IPS-NIHi7 (cell line): ENCODE measurements at regions not wholly inside any gene's neighbourhood (a gene's known extent, or its start where the extent isn't known, plus 50 kb on each side); places are given as distances from the start of the nearest gene placed in this dataset.
"Not testable (repeated sequence)": the region's sequence is repeated elsewhere in the genome, so short reads cannot be mapped to it uniquely, and the experiment has no call there.

Experiments
- DNase-seq: peaks from one replicate; pipeline ENCODE4 v3.0.0; 2012; ENCODE audit warnings: mixed read lengths; ENCODE audit errors: extremely low spot score

GRCh38 chr6:74638412-74638811, 567.4 kb downstream of the COL12A1 start:
- no peak for DNase-seq

DNA sequence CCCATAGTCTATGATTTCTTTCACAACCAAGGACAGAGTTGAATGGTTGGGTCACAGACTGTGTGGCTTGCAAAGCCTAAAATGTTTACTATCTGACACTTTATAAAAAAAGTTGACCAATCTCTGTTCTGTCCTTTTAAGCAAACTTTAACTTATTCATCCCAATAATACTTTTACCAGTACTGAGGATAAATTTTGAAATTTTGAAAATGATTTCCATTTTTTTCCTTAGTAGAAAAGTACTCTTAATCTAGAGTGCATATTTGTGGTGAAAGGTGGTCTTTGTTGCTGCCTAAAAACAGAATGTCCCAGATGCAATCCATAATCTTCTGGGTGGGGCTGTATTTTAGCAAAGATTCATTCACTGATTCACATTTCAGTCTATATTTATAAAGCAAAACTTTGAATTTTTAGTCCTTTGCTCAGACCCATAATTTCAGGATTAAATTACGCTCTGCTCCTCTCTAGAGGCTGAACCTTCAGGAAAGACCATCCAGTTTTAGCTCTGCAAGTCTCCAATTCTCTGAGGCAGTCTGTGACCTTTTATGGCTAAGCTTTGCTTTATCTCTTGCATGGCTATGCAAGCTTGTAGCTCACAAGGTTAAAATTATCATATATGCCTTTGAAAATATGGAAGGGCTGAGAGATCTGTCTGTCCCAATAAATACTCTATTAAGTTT, 573.5 kb downstream of the COL12A1 start:
- DNase-seq, result no peak

GRCh38 chr6:74631564-74631963, 574.3 kb downstream of the COL12A1 start:
- no peak for DNase-seq

GRCh38 chr6:74626288-74626687, 579.6 kb downstream of the COL12A1 start:
- no peak for DNase-seq

GRCh38 chr6:74623027-74623426, 582.8 kb downstream of the COL12A1 start:
- DNase-seq, result no peak

- no peak for DNase-seq
These were observed 594.6 kb downstream of the COL12A1 start for GRCh38 chr6:74611220-74611619.

GRCh38 chr6:74610352-74610751, 595.5 kb downstream of the COL12A1 start:
- no peak for DNase-seq

DNA sequence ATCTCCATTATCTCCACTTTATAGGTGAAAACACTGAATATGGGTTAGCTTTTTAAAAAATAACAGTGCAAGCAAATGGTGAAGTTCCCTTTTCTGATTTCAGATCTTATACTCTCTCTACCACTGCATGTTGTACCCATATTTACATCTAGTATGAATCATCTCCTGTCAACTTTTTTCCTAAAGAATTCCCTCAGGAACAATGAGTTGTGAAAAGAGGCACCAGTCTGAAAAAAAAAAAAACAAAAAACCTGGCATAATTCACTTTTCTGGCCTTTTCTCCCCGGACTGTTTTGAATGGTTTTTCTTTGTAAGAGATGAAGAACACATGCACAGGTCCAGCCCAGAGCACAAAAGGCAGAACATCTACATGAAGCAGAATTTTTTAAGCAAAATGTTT, 596.0 kb downstream of the COL12A1 start:
- DNase-seq, result no peak

GRCh38 chr6:74607934-74608333, 597.9 kb downstream of the COL12A1 start:
- DNase-seq, result no peak

DNA sequence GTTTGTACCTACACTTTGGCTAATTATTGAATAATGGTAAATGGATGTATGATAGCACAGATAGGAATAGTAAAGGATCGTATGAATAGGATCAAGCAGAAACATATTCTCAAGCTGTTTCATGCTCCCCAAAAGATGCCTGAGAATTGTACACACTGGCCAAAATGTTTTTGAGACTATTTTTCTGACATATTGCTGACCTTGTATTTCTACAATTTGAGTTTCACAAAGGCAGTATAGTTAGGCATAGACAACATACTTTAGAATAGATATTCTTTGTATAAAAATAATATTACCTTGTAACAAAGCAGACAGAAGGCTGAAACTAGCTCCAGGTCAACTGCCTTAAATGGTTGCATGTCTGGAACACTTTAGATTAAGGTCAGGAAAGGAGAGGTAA, 598.4 kb downstream of the COL12A1 start:
- DNase-seq, result no peak

DNA sequence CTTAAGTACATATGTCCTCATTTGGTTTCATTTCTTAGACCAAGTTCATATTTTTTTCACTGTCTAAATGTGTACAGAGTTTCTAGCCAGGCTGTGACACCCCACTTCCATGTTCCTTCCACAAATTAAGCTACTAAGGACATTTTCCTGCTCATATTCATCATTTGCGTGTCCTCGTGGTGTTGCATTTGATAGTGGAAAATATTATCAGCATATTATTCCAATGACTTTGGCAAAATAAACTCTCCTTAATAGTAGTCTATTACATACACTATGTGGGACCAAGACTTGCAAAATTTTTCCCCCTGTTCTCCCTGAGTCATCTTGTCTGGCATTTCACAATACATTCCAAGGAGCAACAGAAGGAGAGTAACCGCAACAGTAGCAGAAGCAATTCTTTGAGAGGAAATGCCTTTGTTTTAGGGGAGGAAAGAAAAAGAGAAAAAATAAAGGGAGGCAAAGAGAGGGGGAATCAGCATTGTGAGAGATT, 599.2 kb downstream of the COL12A1 start:
- DNase-seq, result no peak

DNA sequence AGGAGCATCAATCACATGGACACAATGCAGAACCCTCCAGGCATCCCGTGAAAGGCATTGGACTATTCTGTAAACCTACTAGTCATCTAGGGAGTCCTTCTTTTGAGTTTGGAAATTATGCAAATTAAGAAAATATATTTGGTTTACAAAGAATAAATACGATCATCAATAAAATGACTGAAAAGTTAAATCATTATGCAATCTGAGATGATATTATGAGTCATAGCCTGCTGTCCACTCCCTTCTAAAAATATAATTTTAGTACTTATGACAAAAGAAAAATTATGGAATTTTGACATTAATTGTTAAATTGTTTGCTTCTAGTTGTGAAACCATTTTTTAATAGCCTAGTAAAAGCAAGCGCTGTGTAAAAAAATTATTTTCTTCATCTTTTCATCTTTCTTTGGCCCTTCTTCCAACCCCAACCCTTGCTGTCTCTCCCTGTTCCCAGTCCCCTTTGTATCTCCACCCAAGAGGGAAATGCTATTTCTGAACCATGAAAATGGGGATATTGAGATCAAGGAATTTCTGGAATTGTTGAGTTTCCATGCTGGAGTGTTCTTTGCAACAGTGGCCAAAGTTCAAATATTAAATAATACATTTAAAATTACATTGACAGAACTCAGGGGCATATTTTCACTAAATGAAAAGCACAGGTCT, 599.8 kb downstream of the COL12A1 start:
- DNase-seq, result no peak

- DNase-seq, result no peak
These were observed 601.6 kb downstream of the COL12A1 start for GRCh38 chr6:74604279-74604678.

DNA sequence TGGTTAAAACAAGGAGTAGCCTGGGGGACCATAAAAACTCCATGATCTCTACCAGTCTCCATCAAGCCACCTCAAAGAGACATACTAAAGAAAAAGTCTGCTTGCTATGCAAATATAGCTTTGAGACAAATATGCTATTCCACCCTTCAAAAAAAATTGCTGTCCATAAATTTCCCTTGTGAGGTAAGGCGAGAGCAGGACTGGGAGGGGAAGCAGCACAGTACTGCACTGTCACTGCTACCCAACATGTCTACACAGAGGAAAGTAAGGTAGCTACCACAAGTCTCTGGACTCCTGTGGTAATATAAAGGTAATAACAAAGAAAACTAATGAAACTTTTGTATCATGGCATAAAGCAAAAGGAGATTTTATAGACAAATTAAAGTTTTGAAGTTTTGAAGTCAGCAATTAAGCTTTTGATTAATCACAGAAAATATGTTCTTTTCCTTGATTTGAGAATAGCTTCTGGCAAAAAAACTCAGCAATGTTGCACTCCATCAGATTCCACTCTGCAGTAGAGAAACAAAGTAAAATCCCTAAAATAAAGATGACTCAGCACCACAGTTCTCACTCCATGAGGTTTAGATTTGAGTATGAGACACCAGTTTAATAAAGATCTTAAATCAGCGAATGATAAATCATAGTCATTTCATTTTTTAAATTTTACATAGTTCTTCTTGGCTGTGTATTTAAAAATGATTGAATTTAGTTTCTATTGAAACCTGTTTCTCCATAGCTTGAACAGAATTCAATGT, 602.4 kb downstream of the COL12A1 start:
- DNase-seq, result no peak

- DNase-seq, result no peak
These were observed 603.6 kb downstream of the COL12A1 start for GRCh38 chr6:74602206-74602605.

GRCh38 chr6:74598462-74599393, 607.1 kb downstream of the COL12A1 start:
- DNase-seq, result no peak

DNA sequence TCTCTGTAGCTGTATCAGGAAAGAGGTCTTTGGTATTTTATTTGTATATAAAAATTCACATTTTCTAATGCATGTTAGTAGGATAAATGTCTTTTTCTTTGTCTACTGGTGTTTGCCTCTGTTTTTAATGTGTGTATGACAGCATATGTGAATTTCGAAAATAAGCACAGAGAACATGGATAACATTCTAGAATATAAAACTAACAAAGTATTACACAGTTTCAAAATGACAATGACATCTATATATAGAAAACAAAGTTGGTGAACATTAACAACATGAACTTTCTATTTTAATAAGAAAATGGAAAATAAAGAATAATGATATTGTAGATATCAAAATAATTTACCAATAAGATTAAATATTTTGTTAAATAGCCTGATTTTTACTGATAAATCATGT, 608.0 kb downstream of the COL12A1 start:
- no peak for DNase-seq

DNA sequence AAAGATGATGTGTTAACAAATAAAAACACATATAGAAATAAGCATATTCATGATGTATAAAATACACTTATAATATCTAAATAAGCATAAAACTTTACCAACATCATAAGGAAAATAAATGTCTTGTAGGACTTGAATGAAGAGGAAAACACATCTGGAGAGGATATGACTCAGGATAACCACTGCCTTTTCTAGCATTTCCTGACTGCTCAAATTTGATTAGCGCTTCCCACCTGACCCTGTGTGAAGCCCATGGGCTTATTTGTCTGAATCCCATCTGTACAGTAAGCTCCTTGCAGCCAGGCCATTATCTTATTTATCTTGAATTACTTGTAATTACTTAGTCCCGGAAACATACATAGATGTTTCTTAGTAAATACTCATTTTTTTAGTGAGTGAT, 608.6 kb downstream of the COL12A1 start:
- no peak for DNase-seq

DNA sequence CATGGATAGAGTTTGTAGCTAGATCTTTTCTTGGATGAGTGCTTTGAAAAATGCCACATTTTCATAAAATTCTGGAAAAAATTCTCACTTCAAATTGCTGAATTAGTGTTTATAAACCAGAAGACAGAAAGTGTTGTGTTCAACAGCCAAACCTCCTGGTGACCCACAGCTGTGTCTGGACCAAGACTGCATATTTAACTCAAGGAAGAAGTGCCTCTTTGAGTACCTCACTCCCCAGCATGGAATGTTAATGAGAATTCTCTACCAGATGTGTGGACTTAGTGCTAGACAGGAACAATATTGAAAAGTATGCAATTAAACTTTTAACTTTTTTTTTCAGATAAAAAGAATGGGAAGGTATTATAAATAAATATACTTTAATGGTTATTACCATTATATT, 609.3 kb downstream of the COL12A1 start:
- no peak for DNase-seq

DNA sequence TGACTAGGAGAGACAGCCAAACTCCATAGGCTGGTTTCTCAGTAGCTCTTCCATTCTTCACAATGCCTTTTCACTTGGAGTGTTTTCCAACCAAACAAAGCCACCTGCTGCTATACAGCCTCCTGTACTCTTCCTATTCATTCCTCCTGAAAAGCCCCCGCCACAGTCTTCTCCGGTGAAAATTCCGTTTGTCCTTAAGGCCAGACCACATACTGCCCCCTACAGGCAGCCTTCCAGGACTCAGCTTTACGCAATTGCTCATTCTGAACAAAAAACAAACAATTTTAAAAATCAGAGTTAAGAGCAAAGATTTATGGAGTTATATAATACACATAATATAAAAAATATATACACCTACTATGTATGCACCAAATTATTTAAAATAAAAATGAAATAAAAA, 611.5 kb downstream of the COL12A1 start:
- not testable (repeated sequence) for DNase-seq

DNA sequence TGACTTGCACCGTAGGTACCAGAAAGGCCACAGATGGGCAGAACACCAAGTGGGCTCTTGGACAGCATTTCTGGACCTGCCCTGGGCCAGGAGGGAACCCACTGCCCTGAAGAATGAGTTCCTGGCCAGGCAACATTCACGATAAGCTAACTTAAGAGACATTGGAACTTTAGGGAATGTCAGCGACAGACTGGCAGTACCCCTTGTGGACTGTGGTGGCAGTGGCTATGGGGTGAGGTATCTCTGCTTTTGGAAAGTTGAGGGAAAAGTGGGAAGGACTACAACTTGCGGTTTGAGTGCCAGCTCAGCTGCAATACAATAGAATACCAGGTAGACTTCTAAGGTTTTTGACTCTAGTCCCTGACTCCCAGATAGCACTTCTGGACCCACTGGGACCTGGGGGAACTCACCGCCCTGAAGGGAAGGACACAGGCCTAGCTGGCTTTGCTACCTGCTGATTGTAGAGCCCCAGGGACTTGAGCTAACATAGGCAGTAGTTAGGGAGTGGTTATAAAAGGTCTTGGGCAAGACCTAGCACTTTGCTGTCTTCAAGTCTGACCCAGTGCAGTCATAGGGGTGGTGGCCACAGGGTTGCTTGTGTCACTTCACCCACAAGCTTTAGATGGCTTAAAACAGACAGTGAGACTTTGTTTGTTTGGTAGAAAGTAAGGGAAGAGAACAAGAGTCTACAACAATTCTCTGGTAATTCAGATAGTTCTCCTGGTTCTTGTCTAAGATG, 617.6 kb downstream of the COL12A1 start:
- DNase-seq, result no peak
